NCI-H1417 treated with DMSO at 0.1 percent for 48 hours (cell line): ENCODE measurements at regions not wholly inside any gene's neighbourhood (a gene's known extent, or its start where the extent isn't known, plus 50 kb on each side); places are given as distances from the start of the nearest gene placed in this dataset.
"Not testable (repeated sequence)": the region's sequence is repeated elsewhere in the genome, so short reads cannot be mapped to it uniquely, and the experiment has no call there.

Source experiments
- DNase-seq: peaks from one replicate; lab custom pipeline; 2025; lab: John Stamatoyannopoulos, UW

DNA sequence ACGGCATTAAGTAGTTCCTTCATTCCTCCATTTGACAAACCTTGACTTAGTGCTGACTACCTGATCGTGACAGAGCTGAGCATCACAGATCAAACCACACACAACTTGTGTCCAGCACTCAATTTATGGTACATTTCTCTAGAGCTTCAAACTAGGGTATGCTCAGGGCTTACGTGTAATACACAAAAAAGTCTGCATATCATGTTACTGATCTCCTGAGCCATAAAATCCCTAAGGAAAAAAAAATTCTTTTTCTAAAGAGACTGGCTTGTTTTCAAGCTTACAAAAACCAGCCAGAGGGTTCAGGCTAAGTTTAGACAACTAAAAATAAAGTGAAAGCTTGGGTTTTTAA, 88.0 kb upstream of the ALKAL2 start:
- no peak for DNase-seq

DNA sequence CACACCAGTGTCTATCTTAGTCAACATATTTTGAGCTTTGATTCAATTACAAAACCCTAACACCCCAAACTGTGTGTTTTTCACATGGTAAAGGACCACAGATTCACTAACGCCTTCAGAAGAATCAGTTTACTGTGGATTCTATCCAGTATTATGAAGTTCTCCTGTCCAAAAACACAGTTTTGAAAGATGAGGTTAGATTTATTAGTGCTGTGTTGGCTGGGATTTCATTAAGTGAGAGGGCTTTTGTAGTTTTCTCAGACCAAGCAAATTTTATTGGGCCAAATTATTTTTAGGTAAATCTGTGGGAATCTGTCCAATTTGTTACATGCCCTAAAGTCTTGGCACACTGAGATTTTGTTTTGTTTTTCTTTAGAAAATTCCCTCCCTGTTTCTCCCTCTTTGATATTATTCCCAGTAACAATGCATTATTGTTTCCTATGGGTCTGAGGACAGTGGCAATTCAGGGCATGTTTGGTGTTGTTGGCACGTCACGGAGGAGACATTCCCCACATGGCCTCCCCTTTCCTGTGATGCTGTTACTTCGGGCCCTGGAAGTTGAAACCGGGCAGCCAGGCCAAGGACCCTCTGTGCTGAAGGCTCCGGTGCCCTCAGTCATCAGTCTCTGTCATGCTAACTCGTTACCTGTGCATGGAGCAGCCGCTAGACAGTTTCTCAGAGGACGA, 87.5 kb upstream of the ALKAL2 start:
- no peak for DNase-seq

DNA sequence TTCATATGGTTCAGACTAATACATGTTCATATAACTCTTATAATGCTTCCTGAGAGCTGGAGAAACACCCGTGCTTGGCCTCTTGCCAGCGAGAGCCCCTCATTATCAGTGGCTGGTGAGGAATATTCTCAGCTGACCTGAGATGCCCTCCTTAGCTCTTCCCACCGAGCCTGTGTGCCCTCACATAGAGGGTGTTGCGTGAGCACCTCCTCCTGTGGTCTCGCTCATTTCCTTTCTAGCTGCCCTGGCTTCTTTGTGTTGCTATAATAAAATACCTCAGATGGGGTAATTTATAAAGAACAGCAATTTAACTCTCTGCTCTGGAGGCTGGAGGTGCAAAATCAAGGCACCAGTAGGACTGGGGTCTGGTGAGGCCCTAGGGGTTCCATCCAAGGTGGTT, 80.5 kb upstream of the ALKAL2 start:
- no peak for DNase-seq

DNA sequence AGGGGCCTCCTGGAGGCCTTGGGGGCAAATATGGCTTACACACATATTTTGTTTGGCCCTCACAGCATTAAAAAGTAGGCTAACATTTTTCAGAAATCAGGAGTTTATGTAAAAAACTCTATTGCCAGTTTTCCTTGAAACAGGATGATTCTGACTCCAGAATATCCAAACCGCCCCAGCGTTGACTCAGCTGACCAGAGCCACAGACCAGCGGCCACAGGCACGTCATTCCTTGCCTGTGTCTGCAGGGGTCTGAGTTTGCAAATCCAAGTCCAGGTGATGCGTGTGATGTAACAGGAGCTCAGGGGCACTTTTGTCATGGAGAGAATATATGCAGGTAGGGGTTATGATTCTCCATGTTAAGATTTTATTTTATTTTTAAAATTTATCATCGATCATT, 79.4 kb upstream of the ALKAL2 start:
- no peak for DNase-seq

DNA sequence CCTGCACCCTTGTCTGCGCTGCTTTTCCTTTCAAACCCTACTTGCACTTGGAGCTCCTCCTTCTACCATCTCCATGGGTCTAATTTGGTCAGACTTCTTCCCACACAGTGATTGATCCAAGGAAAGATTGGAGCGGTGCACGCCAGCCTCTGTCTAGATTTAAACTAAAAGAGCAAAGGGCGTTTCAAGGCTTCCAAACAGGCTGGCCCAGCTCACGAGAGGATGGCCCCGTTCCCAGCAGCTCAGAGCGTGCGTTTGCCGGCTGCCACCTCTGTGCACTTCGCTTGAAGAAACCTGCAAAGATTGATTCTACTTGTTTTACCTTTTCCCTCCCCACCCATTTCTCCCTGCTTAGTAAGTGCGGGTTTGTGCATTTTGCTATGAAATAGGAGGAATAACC, 78.8 kb upstream of the ALKAL2 start:
- DNase-seq, result no peak

DNA sequence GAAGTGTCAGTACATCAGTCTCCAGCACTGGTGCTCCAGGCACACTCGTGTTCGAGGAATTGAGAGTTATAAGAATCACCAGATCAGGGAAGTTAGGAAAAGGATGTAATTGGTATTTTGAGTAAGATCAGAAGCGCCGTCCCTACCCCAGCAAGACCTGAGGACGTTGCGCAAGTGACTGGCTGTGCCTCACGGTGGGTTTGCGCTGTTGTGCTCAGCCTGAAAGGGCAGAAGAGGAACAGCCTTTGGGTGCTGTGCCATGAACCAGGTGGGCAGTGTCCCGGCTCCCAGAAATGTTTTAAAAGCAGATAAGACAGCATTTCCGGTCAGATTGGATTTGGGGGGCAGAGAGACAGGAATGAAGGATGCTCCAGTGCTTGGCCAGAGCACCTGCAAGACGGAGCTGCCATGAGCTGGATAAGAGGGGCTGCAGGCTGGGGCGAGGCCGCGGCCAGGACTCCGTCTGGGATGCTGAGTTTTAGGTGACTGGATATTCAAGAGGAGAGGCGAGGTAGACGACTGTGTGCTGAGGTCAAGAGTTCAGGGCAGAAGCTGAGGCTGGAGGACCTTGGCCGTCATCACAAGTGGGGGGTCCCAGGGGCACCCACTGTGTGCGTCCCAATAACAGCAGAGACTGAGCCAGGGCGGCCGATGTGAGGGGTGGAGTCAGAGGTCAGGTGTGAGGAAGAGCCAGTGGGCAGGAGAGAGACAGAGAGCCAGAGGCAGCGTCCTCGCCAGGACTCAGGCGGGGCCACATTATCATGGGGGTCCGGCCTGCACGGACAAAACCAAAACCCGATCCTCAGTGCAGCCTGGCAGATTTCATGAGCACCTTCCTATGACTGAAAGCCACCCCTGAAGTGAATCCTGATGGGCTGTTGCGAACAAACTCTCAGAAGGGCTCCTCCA, 77.7 kb upstream of the ALKAL2 start:
- DNase-seq, result no peak

DNA sequence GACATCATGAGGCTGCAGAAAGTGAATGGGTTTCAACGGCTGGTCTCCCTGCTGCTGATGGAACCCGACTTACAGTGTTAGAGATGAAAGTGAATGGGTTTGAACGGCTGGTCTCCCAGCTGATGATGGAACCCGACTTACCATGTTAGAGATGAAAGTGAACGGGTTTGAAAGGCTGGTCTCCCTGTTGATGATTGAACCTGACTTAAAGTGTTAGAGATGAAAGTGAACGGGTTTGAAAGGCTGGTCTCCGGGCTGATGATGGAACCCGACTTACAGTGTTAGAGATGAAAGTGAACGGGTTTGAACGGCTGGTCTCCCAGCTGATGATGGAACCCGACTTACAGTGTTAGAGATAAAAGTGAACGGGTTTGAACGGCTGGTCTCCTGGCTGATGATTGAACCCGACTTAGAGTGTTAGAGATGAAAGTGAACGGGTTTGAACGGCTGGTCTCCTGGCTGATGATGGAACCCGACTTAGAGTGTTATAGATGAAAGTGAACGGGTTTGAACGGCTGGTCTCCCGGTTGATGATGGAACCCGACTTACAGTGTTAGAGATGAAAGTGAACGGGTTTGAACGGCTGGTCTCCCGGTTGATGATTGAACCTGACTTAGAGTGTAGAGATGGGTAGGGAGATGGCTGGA, 76.1 kb upstream of the ALKAL2 start:
- DNase-seq, result no peak

DNA sequence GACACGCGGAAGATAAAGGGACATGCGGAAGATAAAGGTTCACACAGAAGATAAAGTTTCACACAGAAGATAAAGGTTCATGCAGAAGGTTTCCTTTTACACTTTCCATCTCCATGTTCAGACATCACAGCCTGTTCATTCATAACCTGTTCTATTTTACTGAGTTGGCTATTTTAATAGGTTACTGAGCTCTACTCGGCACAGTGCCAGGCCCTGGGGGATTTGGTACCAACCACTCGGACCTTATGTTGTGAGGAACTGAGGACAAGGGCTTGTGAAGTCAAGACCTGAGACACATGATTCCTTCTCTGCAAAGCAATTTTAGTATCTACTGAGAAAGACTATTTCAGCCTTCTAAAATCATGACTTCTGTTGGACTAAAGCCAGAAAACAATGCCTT, 75.0 kb upstream of the ALKAL2 start:
- DNase-seq, result no peak

DNA sequence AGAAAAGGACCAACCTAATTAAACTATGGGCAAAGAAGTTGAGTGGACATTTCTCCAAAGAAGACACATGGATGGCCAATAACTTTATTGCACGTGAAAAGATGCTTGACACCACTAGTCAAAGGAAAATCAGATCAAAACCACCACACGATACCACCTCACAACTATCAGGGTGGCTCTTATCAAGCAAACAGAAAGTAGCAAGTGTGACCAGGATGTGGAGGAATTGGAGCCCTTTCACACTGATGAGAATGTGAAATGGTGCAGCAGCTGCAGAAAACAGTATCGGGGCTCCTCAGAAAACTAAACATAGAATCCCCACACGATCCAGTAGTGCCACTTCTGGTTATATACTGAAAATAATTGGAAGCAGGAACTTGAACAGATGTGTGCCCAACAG, 72.2 kb upstream of the ALKAL2 start:
- no peak for DNase-seq

DNA sequence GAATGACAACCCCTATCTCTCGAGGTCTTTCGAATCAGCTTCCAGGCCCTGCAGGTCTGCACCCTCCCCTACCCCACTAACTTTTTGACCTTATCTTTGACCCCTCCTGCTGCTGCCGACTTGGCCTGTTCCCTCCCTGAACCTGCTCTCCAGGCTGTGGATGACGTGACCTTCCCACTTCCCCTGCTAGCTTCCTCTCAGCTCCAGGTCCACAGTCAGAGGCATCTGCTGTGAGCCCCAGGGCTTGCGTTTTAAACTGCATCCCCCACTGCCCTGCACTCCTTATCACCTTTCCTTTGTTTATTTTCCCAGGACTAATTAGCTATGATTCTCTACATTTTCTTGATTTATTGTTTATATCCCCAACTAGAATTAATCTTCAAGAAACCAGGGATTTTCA, 71.2 kb upstream of the ALKAL2 start:
- no peak for DNase-seq

DNA sequence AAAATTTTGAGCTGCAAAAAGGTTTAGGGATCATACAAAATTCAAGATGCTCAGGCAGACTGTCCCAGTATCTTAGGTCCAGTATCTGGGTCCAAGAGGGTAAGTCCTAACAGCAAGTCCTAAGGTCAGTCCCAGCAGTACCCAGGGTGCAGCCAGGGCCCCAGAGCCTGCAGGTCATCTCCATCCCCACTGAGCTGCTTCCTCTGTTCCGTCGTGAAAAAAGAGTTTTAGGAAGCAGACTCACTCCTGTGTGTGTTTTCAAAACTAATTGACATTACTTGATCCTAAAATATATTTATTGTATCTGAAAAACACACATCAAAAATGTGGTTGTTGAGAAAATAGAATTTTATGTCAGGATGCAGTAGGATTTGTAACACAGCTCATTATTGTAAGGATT, 69.9 kb upstream of the ALKAL2 start:
- DNase-seq, result no peak

DNA sequence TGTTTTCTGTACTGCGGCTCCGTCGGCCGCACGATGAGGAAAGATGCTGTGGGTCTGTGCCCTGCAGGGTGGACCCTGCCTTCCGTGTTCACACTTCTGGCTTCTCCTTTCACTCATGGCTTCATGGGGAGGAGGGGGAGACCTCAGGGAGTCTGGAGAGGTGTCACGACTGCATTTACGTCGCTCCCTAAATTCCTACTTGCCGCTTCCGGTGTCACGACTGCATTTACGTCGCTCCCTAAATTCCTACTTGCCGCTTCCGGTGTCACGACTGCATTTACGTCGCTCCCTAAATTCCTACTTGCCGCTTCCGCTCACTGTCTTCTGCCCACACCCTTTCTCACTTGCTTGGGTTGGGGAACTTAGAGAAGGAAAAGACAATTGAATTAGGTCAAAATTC, 68.4 kb upstream of the ALKAL2 start:
- DNase-seq, result not testable (repeated sequence)

DNA sequence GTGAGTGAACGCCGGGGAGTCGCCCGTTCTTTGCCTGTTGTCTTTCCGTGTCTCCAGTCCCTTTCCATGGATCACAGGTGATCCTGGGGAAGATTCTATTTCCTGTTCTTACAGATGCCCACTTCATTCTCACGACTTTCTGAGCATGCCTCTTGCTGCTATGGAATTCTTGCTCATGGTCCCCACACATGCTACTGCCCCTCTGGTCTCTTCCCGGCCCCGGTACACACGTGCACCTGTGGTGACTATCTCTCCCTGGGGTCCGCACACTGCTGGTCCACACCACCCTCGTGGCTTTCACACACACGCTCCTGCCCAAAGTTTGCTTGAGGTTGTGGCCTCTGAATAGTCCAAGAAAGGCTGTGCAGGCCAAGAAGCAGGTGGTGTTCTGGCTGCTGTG, 67.9 kb upstream of the ALKAL2 start:
- no peak for DNase-seq

DNA sequence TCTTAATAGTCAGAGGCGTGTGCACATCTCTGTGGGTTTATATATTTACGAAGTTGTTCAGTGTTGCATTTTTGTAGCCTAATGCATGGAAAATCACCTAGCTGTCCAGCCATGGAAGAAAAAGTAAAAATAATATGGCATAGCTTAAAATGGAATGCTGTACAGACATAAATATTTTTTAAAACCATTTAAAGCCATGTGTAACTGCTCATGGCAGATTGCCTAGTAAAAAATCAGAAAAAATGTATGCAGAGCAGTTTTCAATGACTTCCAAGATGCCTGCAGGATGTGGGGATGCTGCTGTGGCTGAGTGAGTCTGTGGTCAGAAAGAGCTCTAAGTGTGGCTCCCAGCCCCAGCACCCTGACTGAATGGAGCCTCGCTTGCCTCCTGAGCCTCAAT, 64.8 kb upstream of the ALKAL2 start:
- no peak for DNase-seq

DNA sequence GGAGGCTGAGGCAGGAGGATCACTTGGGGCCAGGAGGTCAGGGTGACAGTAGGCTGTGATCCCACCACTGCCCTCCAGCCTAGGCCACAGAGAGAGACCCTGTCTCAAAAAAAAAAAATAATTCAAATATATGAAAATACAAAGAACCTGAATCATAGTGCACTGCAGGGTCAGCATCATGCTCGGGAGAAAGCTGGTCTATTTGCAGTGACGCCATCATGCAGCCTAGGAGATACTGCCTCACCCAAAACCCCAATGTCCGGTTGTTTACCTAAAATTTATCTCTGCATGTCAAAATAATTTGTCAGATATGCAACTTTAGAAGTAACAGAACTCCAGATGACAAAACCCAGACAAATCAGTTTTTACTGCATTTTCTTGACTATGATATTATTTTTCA, 61.5 kb upstream of the ALKAL2 start:
- DNase-seq, result no peak

DNA sequence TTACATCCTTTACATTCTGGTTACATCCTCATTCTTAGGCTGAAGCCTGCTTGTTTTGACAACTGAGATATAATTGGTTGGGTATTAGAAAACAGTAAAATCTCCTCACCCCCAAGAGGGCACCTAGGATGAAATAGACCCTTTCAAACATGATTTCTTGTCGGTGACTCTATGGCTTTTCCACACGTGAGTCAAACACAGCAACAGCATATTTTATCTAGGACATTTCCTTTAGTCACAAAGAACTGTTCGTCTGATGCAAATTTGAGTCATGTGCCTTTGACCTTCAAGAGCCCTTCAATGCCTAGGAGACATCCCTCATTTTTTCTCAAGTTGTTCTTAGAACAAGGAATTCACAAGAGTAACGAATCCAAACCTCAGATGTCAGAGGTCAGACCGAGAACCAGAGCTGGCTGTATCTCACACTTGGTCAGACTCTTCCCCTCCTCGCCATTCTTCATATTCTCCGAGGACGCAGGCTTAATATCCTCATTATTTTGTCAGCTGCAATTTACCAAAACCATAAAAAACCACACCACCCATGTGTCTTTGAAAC, 60.5 kb upstream of the ALKAL2 start:
- DNase-seq, result no peak

DNA sequence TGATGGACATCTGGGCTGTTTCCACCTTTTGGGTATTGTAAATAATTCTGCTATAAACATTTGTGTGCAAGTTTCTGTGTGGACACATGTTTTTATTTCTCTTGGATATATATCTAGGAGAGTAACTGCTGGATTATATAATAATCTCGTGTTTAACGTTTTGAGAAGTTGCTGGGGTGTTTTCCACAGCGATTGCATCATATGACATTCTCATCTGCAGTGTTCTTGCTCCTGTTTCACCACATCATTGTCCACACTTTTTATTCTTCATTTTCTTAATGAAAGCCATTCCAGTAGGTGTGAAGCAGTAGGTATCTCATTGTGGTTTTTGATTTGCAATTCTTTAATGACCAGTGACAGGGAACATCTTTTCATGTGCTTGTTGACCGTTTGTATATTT, 56.9 kb upstream of the ALKAL2 start:
- no peak for DNase-seq

DNA sequence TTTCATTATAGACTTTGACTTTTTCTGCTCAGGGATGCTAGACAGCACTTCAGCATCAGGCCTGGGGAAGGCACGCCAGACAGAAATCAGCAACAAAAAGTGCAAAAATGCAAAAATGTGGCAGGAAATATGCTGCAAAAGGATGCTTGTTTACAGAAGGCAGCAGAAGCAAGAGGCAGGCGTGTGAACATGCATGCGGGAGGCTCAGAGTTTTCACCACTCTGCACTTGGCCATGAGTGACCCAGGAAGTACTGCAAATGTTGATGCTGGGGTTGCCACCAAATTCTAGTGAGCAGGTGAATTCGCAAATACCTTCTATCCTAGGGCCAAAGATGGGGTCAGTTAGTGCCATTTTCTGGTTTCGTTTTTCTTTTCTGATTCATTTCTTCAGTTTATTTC, 55.5 kb upstream of the ALKAL2 start:
- DNase-seq, result no peak

DNA sequence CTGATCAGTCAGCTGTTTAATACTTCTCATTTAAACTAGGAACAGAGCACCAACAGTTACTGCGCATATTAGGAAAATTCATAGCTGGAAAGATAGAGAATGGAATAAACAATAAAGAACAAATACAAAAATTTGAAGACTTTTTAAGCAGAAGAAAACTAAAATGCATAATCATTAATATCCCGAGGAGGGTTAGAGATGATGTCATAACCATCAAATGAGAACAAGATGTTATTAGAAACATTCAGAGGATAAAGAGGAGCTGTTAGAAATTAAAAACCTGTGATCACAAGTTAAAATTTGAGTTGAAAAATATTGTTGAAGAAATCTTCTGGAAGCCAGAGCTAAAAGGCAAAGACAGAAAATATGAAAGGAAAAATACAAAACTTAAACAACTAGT, 54.0 kb upstream of the ALKAL2 start:
- no peak for DNase-seq

DNA sequence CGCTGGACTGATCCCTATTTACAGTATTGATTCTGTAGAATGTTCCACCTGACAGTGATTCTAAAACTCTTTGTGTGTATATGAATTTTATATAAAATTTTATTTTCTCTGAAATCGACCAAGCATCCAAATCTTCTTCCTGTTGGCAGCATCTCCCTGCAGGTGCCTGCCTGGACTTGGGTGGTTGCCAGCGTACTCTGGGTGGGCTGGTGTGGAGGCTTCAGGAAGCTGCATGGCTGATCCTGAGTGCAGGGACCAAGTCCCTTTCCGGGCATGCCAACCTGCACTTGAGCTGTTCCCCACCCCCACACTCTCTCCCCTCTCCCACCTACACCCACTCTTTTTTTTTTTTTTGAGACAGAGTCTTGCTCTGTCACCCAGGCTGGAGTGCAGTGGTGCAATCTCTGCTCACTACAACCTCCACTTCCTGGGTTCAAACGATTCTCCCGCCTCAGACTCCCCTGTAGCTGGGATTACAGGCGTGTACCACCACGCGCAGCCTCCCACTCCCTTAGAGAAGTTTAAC, 53.2 kb upstream of the ALKAL2 start:
- no peak for DNase-seq
